GM12872 (cell line): ENCODE measurements at regions not wholly inside any gene's neighbourhood (a gene's known extent, or its start where the extent isn't known, plus 50 kb on each side); places are given as distances from the start of the nearest gene placed in this dataset.

Source experiments
- TF ChIP-seq, protein P1 (sequence below): IDR thresholded peaks from 3 replicates; pipeline ENCODE4 v1.5.1; 2011; ENCODE audit warnings: low read depth, mild to moderate bottlenecking, low read length, moderate library complexity; ENCODE audit not compliant: insufficient read depth

GRCh38 chr3:70387889-70388288 is 75.5 kb upstream of the MDFIC2 start:
- TF ChIP-seq, protein P1, sequence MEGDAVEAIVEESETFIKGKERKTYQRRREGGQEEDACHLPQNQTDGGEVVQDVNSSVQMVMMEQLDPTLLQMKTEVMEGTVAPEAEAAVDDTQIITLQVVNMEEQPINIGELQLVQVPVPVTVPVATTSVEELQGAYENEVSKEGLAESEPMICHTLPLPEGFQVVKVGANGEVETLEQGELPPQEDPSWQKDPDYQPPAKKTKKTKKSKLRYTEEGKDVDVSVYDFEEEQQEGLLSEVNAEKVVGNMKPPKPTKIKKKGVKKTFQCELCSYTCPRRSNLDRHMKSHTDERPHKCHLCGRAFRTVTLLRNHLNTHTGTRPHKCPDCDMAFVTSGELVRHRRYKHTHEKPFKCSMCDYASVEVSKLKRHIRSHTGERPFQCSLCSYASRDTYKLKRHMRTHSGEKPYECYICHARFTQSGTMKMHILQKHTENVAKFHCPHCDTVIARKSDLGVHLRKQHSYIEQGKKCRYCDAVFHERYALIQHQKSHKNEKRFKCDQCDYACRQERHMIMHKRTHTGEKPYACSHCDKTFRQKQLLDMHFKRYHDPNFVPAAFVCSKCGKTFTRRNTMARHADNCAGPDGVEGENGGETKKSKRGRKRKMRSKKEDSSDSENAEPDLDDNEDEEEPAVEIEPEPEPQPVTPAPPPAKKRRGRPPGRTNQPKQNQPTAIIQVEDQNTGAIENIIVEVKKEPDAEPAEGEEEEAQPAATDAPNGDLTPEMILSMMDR = no peak

DNA sequence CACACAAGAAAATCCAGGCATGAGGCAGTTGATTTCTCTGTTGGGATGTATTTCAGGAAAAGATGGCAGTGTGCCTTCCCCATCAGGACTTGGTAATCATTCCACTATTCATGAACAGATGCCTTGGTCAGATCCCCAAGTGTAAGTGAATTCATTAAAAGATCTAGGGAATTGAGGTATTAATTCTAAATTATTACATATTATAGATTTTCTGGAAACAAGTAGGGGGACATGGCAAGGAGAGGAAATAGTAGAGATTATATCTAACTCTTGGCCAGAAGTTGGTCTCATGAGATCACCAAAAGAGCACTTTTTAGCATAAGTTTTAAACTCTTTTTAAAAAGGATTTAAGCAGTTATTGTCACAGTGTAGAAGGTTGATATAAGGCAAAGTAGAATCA is 74.4 kb upstream of the MDFIC2 start:
- TF ChIP-seq, protein P1 = no peak

- TF ChIP-seq, protein P1 = no peak
Measured at GRCh38 chr3:70386043-70386442, 73.6 kb upstream of the MDFIC2 start.

GRCh38 chr3:70383360-70383831 is 71.0 kb upstream of the MDFIC2 start:
- TF ChIP-seq, protein P1 = no peak

DNA sequence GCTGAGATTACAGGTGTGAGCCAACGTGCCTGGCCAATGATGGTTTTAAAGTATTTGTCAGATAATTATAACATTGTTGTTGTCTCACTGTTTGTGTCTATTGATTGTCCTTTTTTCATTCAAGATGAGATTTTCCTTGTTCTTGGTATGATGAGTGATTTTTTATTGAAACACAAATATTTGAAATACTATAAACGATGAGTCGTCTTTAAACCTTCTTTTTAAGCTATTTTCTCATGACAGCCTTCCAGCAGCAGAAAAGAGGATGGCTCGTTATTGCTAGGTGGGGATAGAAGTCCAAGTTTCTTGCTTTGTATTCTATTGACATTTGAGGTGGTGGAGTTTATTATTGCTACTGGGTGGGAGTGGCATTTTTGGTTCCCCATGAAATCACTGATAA is 61.7 kb upstream of the MDFIC2 start:
- TF ChIP-seq, protein P1 = no peak
